AG09319 (cell line): ENCODE measurements at regions not wholly inside any gene's neighbourhood (a gene's known extent, or its start where the extent isn't known, plus 50 kb on each side); places are given as distances from the start of the nearest gene placed in this dataset.

Experiments used
- DNase-seq: peaks from one replicate; pipeline ENCODE4 v3.0.0-alpha.2; 2010; ENCODE audit warnings: low read depth; ENCODE audit errors: extremely low read depth
- CTCF ChIP-seq: IDR thresholded peaks from 2 replicates; pipeline ENCODE4 v1.5.1; 2011; ENCODE audit warnings: low read depth, mild to moderate bottlenecking, inconsistent platforms, low read length, moderate library complexity

GRCh38 chr20:56816349-56816748 is 187.2 kb downstream of the TFAP2C start:
- no peak for DNase-seq
- TF ChIP-seq CTCF = no peak

GRCh38 chr20:56817780-56818675 is 188.9 kb downstream of the TFAP2C start:
- DNase-seq = no peak
- no peak for TF ChIP-seq CTCF

GRCh38 chr20:56820984-56821383 is 191.9 kb downstream of the TFAP2C start:
- no peak for DNase-seq
- TF ChIP-seq CTCF = no peak

- TF ChIP-seq CTCF = no peak
Observed at GRCh38 chr20:56826306-56826704, 197.2 kb downstream of the TFAP2C start.

GRCh38 chr20:56826705-56827665 is 197.9 kb downstream of the TFAP2C start:
- no peak for TF ChIP-seq CTCF
- DNase-seq = peak; percentile 88

More at GRCh38 chr20:56826306-56826704, 197.2 kb downstream of the TFAP2C start:
- DNase-seq = no peak

- no peak for TF ChIP-seq CTCF
- no peak for DNase-seq
Observed at GRCh38 chr20:56827763-56828162, 198.7 kb downstream of the TFAP2C start.
